Hematopoietic multipotent progenitor cell treated with erythropoietin and hydrocortisone succinate and interleukin-3 and kit ligand, for 6 days (in vitro differentiated cells): ENCODE measurements at regions not wholly inside any gene's neighbourhood (a gene's known extent, or its start where the extent isn't known, plus 50 kb on each side); places are given as distances from the start of the nearest gene placed in this dataset.
A peak's percentile ranks its signal among the peaks of the same experiment; 100 is the strongest.
"Not testable (repeated sequence)": the region's sequence is repeated elsewhere in the genome, so short reads cannot be mapped to it uniquely, and the experiment has no call there.

Source experiments
- DNase-seq: peaks from one replicate; pipeline ENCODE4 v3.0.0-alpha.2; 2015

DNA sequence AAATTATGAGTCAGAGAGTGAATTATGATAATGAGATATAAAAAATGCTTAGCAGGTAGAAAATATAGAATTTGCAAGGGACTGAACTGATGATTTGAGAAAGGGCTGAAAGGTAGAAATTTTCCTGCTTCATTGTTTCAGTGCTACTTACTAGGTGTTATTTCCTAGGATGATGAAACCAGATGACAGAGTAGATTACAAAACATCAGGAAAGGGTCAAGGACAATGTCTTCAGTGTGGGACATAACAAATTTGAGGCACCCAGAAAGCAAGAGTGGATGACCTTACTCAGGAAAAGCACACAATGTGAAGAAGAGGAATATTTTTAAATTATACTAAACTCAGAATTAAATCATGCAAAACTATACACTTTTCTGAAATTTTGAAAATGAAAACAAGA is 102.1 kb downstream of the SHCBP1 start:
- no peak for DNase-seq

DNA sequence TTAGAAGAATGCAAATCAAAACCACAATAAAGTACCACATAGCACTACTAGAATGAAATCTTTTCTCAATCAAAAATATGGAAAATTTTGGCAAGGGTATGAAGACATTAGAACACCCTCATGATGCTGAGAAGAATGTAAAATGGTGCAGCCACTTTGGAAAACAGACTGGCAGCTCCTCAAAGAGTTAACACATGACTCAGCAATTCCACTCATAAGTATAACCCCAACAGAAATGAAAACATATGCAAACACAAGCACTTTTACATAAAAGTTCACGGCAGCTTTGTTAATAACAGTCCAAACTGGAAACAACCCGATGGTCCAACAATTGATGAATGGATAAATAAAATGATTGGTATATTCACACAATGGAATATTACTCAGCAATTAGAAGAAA is 124.5 kb downstream of the SHCBP1 start:
- no peak for DNase-seq

DNA sequence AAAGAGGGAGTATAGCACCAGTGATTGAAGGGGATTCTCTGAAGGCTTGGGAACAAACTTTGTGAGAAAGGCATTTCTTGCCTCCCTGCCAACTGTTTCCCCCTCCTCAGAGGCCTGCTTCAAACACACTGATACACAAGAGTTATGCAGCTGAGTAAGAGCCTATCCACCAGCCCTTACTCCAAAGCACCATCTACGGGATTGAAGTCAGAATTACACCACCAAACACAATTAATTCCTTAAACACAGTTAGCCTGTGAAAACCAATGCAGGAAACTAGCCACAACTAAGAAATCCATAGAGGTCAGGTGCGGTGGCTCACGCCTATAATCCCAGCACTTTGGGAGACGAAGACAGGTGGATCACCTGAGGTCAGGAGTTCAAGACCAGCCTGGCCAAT is 138.3 kb downstream of the SHCBP1 start:
- DNase-seq = no peak

- no peak for DNase-seq
These were observed 154.9 kb downstream of the SHCBP1 start for GRCh38 chr16:46466239-46466638.

- DNase-seq = not testable (repeated sequence)
These were observed 166.4 kb downstream of the SHCBP1 start for GRCh38 chr16:46454801-46455200.

DNA sequence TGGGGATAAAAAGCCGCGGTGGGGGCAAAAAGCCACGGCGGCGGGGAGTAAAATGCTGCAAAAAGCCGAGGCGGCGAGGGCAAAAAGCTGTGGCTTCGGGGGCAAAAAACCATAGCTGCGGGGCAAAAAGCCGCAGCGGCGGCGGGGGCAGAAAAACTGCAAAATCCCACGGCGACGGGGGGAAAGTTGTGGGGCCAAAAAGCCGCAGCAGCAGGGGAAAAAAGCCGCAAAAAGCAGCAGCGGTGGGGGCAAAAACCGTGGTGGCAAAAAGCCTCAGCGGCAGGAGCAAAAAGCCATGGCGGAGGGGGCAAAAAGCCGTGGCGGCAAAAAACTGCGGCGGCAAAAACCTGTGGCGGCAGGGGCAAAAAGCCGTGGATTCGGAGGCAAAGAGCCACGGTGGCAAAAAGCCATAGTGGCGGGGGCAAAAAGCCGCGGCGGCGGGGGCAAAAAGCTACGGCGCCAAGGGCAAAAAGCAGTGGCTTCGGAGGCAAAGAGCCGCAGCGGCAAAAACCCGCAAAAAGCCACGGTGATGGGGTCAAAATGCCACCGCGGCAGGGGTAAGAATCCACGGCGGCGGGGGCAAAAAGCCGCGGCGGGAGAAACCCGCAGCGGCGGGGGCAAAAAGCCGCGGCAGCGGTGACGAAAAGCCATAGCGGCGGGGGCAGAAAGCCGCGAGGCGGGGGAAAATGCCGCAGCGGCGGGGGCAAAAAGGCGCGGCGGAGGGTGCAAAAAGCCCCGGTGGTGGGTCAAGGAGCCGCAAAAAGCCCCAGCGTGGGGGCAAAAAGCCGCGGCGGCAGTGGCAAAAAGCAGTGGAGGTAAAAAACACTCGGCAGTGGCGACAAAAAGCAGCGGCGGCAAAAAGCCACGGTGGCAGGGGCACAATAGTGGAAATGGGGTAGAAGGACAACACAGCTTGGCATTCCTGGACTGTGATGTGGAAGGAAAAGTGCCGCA is 192.8 kb downstream of the SHCBP1 start:
- DNase-seq = no peak

DNA sequence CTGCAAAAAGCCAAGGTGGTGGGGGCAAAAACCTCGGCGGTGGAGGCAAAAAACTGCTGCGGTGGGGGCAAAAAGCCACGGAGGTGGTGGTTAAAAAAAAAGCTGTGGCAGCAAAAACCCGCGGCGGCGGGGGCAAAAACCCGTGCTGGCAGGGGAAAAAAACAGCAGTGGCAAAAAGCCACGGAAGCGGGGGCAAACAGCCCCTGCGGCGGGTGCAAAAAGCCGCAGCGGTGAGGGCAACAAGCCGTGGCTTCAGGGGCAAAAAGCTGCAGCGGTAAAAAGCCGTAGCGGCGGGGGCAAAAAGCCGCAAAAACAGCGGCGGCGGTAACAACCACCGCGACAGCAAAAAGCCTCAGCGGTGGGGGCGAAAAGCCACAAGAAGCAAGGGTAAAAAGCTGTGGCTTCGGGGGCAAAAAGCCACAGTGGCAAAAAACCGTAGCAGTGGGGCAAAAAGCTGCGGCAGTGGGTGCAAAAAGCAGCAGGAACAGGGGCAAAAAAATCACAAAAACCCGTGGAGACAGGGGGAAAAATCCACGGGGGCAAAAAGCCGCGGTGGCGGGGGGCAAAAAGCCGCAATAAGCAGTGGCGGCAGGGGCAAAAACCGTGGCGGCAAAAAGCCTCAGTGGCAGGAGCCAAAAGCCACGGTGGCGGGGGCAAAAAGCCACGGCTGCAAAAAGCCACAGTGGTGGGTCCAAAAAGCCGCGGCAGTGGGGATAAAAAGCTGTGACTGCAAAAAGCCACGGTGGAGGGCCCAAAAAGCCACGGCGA is 193.7 kb downstream of the SHCBP1 start:
- DNase-seq = no peak

DNA sequence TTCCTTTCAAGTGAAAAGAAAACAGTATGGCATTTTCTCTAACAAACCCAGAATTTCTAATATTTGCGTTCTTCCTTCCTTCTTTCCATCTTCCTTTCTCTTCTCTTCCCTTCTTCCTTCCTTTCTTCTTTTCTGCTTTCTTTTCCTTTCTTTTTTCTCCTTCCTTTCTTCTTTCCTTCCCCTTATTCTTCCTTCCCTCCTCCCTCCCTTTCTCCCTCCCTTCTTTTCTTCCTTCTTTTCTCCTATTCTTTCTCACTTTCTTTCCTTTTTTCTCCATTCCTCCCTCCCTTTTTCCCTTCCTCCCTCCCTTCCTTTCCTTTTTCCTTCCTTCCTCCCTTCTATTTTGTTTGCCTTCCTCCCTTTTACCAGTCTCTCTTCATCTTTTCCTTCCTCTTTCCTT is 194.8 kb downstream of the SHCBP1 start:
- no peak for DNase-seq

GRCh38 chr16:46404028-46404427 is 217.2 kb downstream of the SHCBP1 start:
- DNase-seq = no peak

- DNase-seq = not testable (repeated sequence)
These were observed 222.6 kb downstream of the SHCBP1 start for GRCh38 chr16:46398559-46398958.

DNA sequence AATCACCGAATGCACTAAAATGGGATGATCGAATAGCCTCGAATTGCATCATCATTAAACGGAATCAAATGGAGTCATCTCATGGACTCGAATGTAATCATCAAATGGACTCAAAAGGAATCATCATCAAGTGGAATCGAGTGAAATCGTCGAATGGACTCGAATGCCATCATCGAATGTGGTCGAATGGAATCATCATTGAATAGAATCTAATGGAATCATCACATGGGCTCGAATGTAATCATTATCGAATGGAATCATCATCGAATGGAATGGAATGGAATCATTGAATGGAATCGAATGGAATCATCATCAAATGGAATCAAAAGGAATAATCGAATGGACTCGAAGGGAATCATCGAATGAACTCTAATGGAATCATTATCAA is 224.3 kb downstream of the SHCBP1 start:
- not testable (repeated sequence) for DNase-seq

GRCh38 chr16:46396131-46396882 is 224.9 kb downstream of the SHCBP1 start:
- DNase-seq = peak; percentile 2

GRCh38 chr16:46395391-46395921 is 225.7 kb downstream of the SHCBP1 start:
- peak; percentile 8 for DNase-seq

DNA sequence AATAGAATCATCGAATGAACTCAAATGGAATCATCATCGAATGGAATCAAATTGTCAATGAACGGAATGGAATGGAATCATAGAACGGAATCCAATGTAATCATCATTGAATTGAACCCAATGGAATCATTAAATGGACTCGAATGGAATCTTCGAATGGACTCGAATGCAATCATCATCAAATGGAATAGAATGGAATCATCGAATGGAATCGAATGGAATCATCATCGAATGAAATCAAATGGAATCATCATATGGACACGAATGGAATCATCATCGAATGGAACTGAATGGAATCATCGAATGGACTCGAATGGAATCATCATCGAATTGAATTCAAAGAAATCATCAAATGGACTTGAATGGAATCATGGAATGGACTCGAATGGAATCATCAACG is 226.2 kb downstream of the SHCBP1 start:
- DNase-seq = not testable (repeated sequence)

DNA sequence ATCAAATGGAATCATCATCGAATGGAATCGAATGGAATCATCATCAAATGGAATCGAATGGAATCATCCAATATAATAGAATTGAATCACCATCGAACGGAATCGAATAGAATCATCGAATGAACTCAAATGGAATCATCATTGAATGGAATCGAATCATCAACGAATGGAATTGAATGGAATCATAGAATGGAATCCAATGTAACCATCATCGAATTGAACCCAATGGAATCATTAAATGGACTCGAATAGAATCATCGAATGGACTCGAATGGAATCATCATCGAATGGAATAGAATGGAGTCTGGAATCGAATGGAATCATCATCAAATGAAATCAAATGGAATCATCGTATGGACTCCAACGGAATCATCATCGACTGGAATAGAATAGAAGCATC is 227.0 kb downstream of the SHCBP1 start:
- not testable (repeated sequence) for DNase-seq

GRCh38 chr16:46392930-46393722 is 228.1 kb downstream of the SHCBP1 start:
- DNase-seq = peak; percentile 40

DNA sequence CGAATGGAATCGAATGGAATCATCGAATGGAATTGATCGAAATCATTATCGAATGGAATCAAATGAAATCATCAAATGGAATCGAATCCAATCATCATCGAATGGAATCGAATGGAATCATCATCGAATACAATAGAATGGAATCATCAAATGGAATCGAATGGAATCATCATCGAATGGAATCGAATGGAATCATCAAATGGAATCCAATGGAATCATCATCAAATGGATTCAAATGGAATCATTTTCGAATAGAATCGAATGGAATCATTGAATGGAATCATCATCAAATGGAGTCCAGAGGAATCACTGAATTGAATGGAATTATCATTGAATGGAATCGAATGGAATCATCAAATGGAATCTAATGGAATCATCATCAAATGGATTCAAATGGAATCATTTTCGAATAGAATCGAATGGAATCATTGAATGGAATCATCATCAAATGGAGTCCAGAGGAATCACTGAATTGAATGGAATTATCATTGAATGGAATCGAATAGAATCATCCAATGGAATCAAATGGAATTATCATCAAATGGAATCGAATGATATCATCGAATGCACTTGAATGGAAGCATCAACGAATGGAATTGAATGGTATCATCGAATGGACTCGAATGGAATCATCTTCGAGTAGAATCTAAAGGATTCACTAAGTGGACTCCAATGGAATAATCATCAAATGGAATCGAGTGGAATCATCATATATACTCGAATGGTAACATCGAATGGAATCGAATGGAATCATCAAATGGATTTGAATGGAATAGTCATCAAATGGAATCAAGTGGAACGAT is 230.3 kb downstream of the SHCBP1 start:
- peak; percentile 2 for DNase-seq

DNA sequence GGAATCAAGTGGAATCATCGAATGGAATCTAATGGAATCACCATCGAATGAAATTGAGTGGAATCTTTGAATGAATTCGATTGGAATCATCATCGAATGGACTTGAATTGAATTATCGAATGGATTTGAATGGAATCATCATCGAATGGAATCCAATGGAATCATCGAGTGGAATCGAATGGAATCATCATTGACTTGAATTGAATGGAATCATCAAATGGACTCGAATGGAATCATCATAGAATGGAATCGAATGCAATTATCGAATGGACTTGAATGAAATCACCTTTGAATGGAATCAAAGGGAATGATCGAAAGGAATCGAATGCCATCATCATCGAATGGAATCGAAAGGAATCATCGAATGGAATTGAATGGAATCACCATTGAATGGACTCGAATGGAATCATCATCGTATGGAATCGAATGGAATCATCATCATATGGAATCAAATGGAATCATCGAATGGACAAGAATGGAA is 231.6 kb downstream of the SHCBP1 start:
- peak; percentile 82 for DNase-seq

GRCh38 chr16:46388939-46389491 is 232.2 kb downstream of the SHCBP1 start:
- DNase-seq = not testable (repeated sequence)

DNA sequence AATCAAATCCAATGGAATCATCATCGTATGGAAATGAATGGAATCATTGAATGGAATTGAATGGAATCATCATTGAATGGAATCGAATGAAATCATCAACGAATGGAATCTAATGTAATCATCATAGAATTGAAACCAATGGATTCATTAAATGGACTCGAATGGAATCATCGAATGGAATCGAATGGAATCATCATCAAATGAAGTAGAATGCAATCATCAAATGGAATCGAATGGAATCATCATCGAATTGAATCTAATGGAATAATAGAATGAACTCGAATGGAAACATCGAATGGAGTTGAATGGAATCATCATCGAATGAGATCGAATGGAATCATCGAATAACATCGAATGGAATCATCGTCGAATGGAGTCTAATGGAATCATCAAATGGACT is 232.8 kb downstream of the SHCBP1 start:
- DNase-seq = not testable (repeated sequence)

DNA sequence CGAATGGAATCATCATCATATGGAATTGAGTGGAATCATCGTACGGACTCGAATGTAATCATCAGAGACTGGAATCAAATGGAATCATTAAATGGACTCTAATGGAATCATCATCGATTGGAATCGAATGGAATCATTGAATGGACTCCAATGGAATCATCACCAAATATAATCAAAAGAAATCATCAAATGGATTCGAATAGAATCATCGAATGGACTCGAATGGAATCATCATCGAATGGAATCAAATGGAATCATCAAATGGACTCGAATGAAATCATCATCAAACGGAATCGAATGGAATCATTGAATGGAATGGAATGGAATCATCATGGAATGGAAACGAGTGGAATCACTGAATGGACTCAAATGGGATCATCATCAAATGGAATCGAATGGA is 233.5 kb downstream of the SHCBP1 start:
- not testable (repeated sequence) for DNase-seq
